Adrenal gland (tissue), 9 donors: ENCODE measurements at regions not wholly inside any gene's neighbourhood (a gene's known extent, or its start where the extent isn't known, plus 50 kb on each side); places are given as distances from the start of the nearest gene placed in this dataset.

Experiments
- DNase-seq, 7 donors: peaks; one replicate each; pipeline ENCODE4 v3.0.0-alpha.2; 2019 to 2020
- H3K27ac ChIP-seq, 5 donors: fragments of 200-600 bp; sonication (generic) in 4 of 5; 1 replicate in 3 of 5; 2 replicates in 2 of 5; pipeline versions ENCODE4 v1.5.1 to v1.8.0; 2016 to 2020; ENCODE audit warnings: mild to moderate bottlenecking in 1 of 5
- H3K27me3 ChIP-seq: fragments of 200-600 bp; 2 replicates; pipeline ENCODE4 v1.8.0; 2021
- H3K36me3 ChIP-seq, 2 donors: fragments of 200-600 bp; replicated peaks in 1 of 2; 1 replicate in 1 of 2; 2 replicates in 1 of 2; pipeline versions ENCODE4 v1.5.1 to v1.8.0; 2018 to 2022
- H3K4me1 ChIP-seq, 2 donors: fragments of 200-600 bp; replicated peaks in 1 of 2; 1 replicate in 1 of 2; 2 replicates in 1 of 2; pipeline versions ENCODE4 v1.5.1 to v1.8.0; 2018 to 2021
- H3K4me3 ChIP-seq, 4 donors: fragments of 200-600 bp; sonication (generic) in 3 of 4; one replicate each; pipeline ENCODE4 v1.5.1; 2016 to 2018
- H3K9me3 ChIP-seq, 3 donors: fragments of 200-600 bp; sonication (generic) in 1 of 3; replicated peaks in 1 of 3; 1 replicate in 2 of 3; 2 replicates in 1 of 3; pipeline versions ENCODE4 v1.5.1 to v1.8.0; 2016 to 2021
- CTCF ChIP-seq, 6 experiments: fragments of 450-650 bp in 4 of 6; fragments of 200-600 bp in 2 of 6; sonication (generic) in 1 of 6; IDR thresholded peaks; 1 replicate in 5 of 6; 2 replicates in 1 of 6; pipeline versions ENCODE4 v1.5.1 to v1.8.0; 2016 to 2021; ENCODE audit warnings: antibody characterized with exemption in 6 of 6, mild to moderate bottlenecking in 2 of 6, moderate library complexity in 1 of 6
- POLR2A ChIP-seq, 2 donors: fragments of 450-650 bp; IDR thresholded peaks; one replicate each; pipeline ENCODE4 v1.6.1; 2017; ENCODE audit warnings: antibody characterized with exemption in 2 of 2, mild to moderate bottlenecking in 2 of 2, moderate library complexity in 1 of 2
- WGBS, 4 donors: extraction: QIAGEN DNeasy Blood & Tissue Kit in 2 of 4; methylation state at CpG; one replicate each; pipeline versions ENCODE4 v1.1.5 to v1.1.7; 2013 to 2017; 5-methylcytosine and 5-hydroxymethylcytosine counted together
- intact Hi-C, 2 donors: fragments of 100-400 bp; cut with DNase I; formaldehyde crosslinking; loops; one replicate each; pipeline versions ENCODE4 v1.14.1 to v1.15.0; 2022 to 2023
- donor health status: healthy with polysubstance abuse.
- donor health status: Bipolar disorder and iron deficiency.
- donor health status: DM: yes; HTN: yes; CAD: no.
- donor health status: DM: no; HTN: no; CAD: no.
- donor health status: DM: no; HTN: no; CAD: no.

- Histone ChIP-seq H3K4me1 (peaks cover 0 to 22% of the 10 kb centered on the region in 2 donors), H3K36me3 (no peaks in the 10 kb centered on the region), H3K4me3 (no peak overlapping the region), H3K27ac (no peak overlapping the region), H3K27me3 (no peaks in the 10 kb centered on the region), H3K9me3 (no peaks in the 10 kb centered on the region)
- intact Hi-C loops: loop anchor here in 1 of 2 donors (10.0 kb wide), 1 partner anchor 46 kb away; no protein-coding TSS in a partner anchor
- WGBS, 4 donors: 86 to 94% (median 93%) methylated on average over 3 of the region's 3 CpGs
- DNase-seq: no peak
- TF ChIP-seq CTCF (IDR thresholded peaks at IDR 0.05) (no peak), POLR2A (IDR thresholded peaks at IDR 0.05) (no peak)
Measured at GRCh38 chr1:94738371-94738770, 81.8 kb upstream of the SLC44A3 start.

- Histone ChIP-seq H3K27ac (no peak overlapping the region), H3K4me1 (peaks cover 0 to 22% of the 10 kb centered on the region in 2 donors), H3K9me3 (no peaks in the 10 kb centered on the region), H3K27me3 (no peaks in the 10 kb centered on the region), H3K4me3 (no peak overlapping the region), H3K36me3 (no peaks in the 10 kb centered on the region)
- intact Hi-C loops: loop anchor here in 1 of 2 donors (10.0 kb wide), 1 partner anchor 47 kb away; no protein-coding TSS in a partner anchor
- peak in 1 of 7 donors; percentile 23 for DNase-seq
- TF ChIP-seq POLR2A (IDR thresholded peaks at IDR 0.05) (no peak), CTCF (IDR thresholded peaks at IDR 0.05) (no peak)
- WGBS, 4 donors: 47 to 53% (median 49%) methylated on average over 5 of the region's 5 CpGs
Measured at GRCh38 chr1:94737124-94737998, 82.8 kb upstream of the SLC44A3 start.

GRCh38 chr1:94736549-94736948, 83.6 kb upstream of the SLC44A3 start:
- TF ChIP-seq POLR2A (IDR thresholded peaks at IDR 0.05): no peak
- no peak for TF ChIP-seq CTCF (IDR thresholded peaks at IDR 0.05)
- no peak for DNase-seq
- Histone ChIP-seq H3K36me3 (no peaks in the 10 kb centered on the region), H3K27me3 (no peaks in the 10 kb centered on the region), H3K9me3 (no peaks in the 10 kb centered on the region), H3K27ac (no peak overlapping the region), H3K4me1 (peaks cover 0 to 22% of the 10 kb centered on the region in 2 donors), H3K4me3 (no peak overlapping the region)
- intact Hi-C loops: loop anchor here in 1 of 2 donors (10.0 kb wide), 1 partner anchor 48 kb away; no protein-coding TSS in a partner anchor
- WGBS, 4 donors: 92 to 98% (median 95%) methylated on average over 1 of the region's 1 CpG

GRCh38 chr1:94736073-94736472, 84.1 kb upstream of the SLC44A3 start:
- no peaks in the 10 kb centered on the region for H3K27me3 ChIP-seq
- intact Hi-C loops: loop anchor here in 1 of 2 donors (10.0 kb wide), 1 partner anchor 49 kb away; no protein-coding TSS in a partner anchor
- H3K9me3 ChIP-seq: no peaks in the 10 kb centered on the region
- peak overlapping the region in 1 of 5 donors; percentile 65 for H3K27ac ChIP-seq
- WGBS, 4 donors: 84 to 93% (median 88%) methylated on average over 2 of the region's 2 CpGs
- H3K4me1 ChIP-seq: peaks cover 0 to 22% of the 10 kb centered on the region in 2 donors
- no peak overlapping the region for H3K4me3 ChIP-seq
- TF ChIP-seq POLR2A (IDR thresholded peaks at IDR 0.05): no peak
- TF ChIP-seq CTCF (IDR thresholded peaks at IDR 0.05): no peak
- no peaks in the 10 kb centered on the region for H3K36me3 ChIP-seq
- DNase-seq: no peak
